H9 (cell line): ENCODE measurements at regions not wholly inside any gene's neighbourhood (a gene's known extent, or its start where the extent isn't known, plus 50 kb on each side); places are given as distances from the start of the nearest gene placed in this dataset.

Source experiments
- DNase-seq: peaks from one replicate; pipeline ENCODE4 v3.0.0-alpha.2; 2017
- H2AFZ ChIP-seq: one replicate; pipeline ENCODE4 v1.6.1; 2013; ENCODE audit warnings: mild to moderate bottlenecking, low read length, control low read depth, moderate library complexity
- H2AK5ac ChIP-seq: 2 replicates; pipeline ENCODE4 v1.6.1; 2013; ENCODE audit warnings: low read length, control low read depth, mixed read lengths; ENCODE audit not compliant: insufficient read length
- H2BK120ac ChIP-seq: one replicate; pipeline ENCODE4 v1.6.1; 2013; ENCODE audit warnings: low read depth, mild to moderate bottlenecking, low read length, control low read depth, inconsistent platforms; ENCODE audit not compliant: poor library complexity, severe bottlenecking
- H2BK12ac ChIP-seq: 2 replicates; pipeline ENCODE4 v1.6.1; 2013; ENCODE audit warnings: low read length, control low read depth, mixed read lengths, low read depth; ENCODE audit not compliant: insufficient read length
- H2BK15ac ChIP-seq: 2 replicates; pipeline ENCODE4 v1.6.1; 2013; ENCODE audit warnings: low read depth, low read length, control low read depth
- H2BK20ac ChIP-seq: one replicate; pipeline ENCODE4 v1.6.1; 2013; ENCODE audit warnings: low read depth, mild to moderate bottlenecking, low read length, control low read depth, inconsistent platforms; ENCODE audit not compliant: poor library complexity, severe bottlenecking
- H2BK5ac ChIP-seq: 2 replicates; pipeline ENCODE4 v1.6.1; 2013; ENCODE audit warnings: low read length, control low read depth, mixed read lengths; ENCODE audit not compliant: insufficient read length
- H3K14ac ChIP-seq: 2 replicates; pipeline ENCODE4 v1.6.1; 2013; ENCODE audit warnings: low read length, control low read depth; ENCODE audit not compliant: insufficient read depth
- H3K18ac ChIP-seq: 2 replicates; pipeline ENCODE4 v1.6.1; 2013; ENCODE audit warnings: low read depth, mild to moderate bottlenecking, mixed read lengths, low read length, control low read depth; ENCODE audit not compliant: insufficient read length
- H3K23ac ChIP-seq: 2 replicates; pipeline ENCODE4 v1.6.1; 2013; ENCODE audit warnings: low read length, control low read depth, mixed read lengths, low read depth; ENCODE audit not compliant: insufficient read length
- H3K23me2 ChIP-seq: 2 replicates; pipeline ENCODE4 v1.6.1; 2013; ENCODE audit warnings: low read depth, mild to moderate bottlenecking, mixed read lengths, low read length, control low read depth; ENCODE audit not compliant: insufficient read length, poor library complexity, severe bottlenecking
- H3K27ac ChIP-seq: 2 replicates; pipeline ENCODE4 v1.5.1; 2013; ENCODE audit warnings: low read length, control low read depth, mixed read lengths, low read depth; ENCODE audit not compliant: insufficient read length
- H3K27me3 ChIP-seq: 2 replicates; pipeline ENCODE4 v1.6.1; 2013; ENCODE audit warnings: low read length, control low read depth, inconsistent platforms; ENCODE audit not compliant: insufficient read depth
- H3K4ac ChIP-seq: 2 replicates; pipeline ENCODE4 v1.6.1; 2013; ENCODE audit warnings: low read depth, mild to moderate bottlenecking, control low read depth, inconsistent platforms, low read length, moderate library complexity
- H3K4me1 ChIP-seq: 2 replicates; pipeline ENCODE4 v1.6.1; 2013; ENCODE audit warnings: low read length, control low read depth, inconsistent platforms; ENCODE audit not compliant: insufficient read depth
- H3K4me2 ChIP-seq: 2 replicates; pipeline ENCODE4 v1.6.1; 2013; ENCODE audit warnings: low read length, control low read depth, mixed read lengths; ENCODE audit not compliant: insufficient read length, insufficient read depth
- H3K56ac ChIP-seq: 2 replicates; pipeline ENCODE4 v1.6.1; 2013; ENCODE audit warnings: low read depth, mild to moderate bottlenecking, mixed read lengths, low read length, control low read depth; ENCODE audit not compliant: insufficient read length
- H3K79me1 ChIP-seq: 2 replicates; pipeline ENCODE4 v1.6.1; 2013; ENCODE audit warnings: low read depth, mild to moderate bottlenecking, moderate library complexity, low read length, control low read depth, inconsistent platforms; ENCODE audit not compliant: insufficient read depth, poor library complexity, severe bottlenecking
- H3K79me2 ChIP-seq: 2 replicates; pipeline ENCODE4 v1.6.1; 2013; ENCODE audit warnings: low read length, control low read depth, inconsistent platforms; ENCODE audit not compliant: insufficient read depth
- H3K9ac ChIP-seq: 2 replicates; pipeline ENCODE4 v1.6.1; 2013; ENCODE audit warnings: low read length, control low read depth, mixed read lengths; ENCODE audit not compliant: insufficient read length; ENCODE audit errors: extremely low read depth
- H3K9me3 ChIP-seq: one replicate; pipeline ENCODE4 v1.6.1; 2013; ENCODE audit warnings: low read depth, low read length, inconsistent platforms; ENCODE audit not compliant: control insufficient read depth
- H3T11ph ChIP-seq: one replicate; pipeline ENCODE4 v1.6.1; 2013; ENCODE audit warnings: mild to moderate bottlenecking, low read length, control low read depth, inconsistent platforms
- H4K20me1 ChIP-seq: one replicate; pipeline ENCODE4 v1.6.1; 2013; ENCODE audit not compliant: control insufficient read depth, insufficient read length, insufficient read depth
- H4K5ac ChIP-seq: 2 replicates; pipeline ENCODE4 v1.6.1; 2013; ENCODE audit warnings: low read depth, mild to moderate bottlenecking, mixed read lengths, low read length, control low read depth; ENCODE audit not compliant: insufficient read length
- H4K8ac ChIP-seq: replicated peaks from 2 replicates; pipeline ENCODE4 v1.6.1; 2013; ENCODE audit warnings: low read length, control low read depth, mixed read lengths, low read depth; ENCODE audit not compliant: insufficient read length
- H4K91ac ChIP-seq: 2 replicates; pipeline ENCODE4 v1.6.1; 2013; ENCODE audit warnings: low read depth, mild to moderate bottlenecking, moderate library complexity, mixed read lengths, low read length, control low read depth; ENCODE audit not compliant: insufficient read length
- H3K27ac Mint-ChIP-seq, 3 experiments: 2 replicates in 2 of 3; 3 replicates in 1 of 3; pipeline ENCODE4 v1.8.0; 2020 to 2021; ENCODE audit warnings: mixed read lengths in 3 of 3, mild to moderate bottlenecking in 1 of 3, moderate library complexity in 1 of 3
- H3K27me3 Mint-ChIP-seq: 2 replicates; pipeline ENCODE4 v1.8.0; 2021; ENCODE audit warnings: low read depth, mild to moderate bottlenecking, moderate library complexity, mixed read lengths
- H3K36me3 Mint-ChIP-seq, 3 experiments: 2 replicates in 2 of 3; 3 replicates in 1 of 3; pipeline ENCODE4 v1.8.0; 2020 to 2021; ENCODE audit warnings: low read depth in 3 of 3, mixed read lengths in 3 of 3; ENCODE audit not compliant: insufficient read depth in 1 of 3
- H3K4me1 Mint-ChIP-seq, 2 experiments: 2 replicates each; pipeline ENCODE4 v1.8.0; 2020; ENCODE audit warnings: mixed read lengths in 2 of 2
- H3K4me3 Mint-ChIP-seq, 2 experiments: 2 replicates in 1 of 2; 3 replicates in 1 of 2; pipeline ENCODE4 v1.8.0; 2020 to 2021; ENCODE audit warnings: mild to moderate bottlenecking in 2 of 2, mixed read lengths in 2 of 2, moderate library complexity in 1 of 2
- H3K9me3 Mint-ChIP-seq, 2 experiments: 2 replicates in 1 of 2; 3 replicates in 1 of 2; pipeline ENCODE4 v1.8.0; 2020; ENCODE audit warnings: mild to moderate bottlenecking in 2 of 2, mixed read lengths in 2 of 2, moderate library complexity in 1 of 2
- CTCF ChIP-seq: fragments of 200-600 bp; sonication (generic); conservative IDR thresholded peaks from 3 replicates; pipeline ENCODE4 v1.8.0; 2021; ENCODE audit warnings: antibody characterized with exemption, mild to moderate bottlenecking
- WGBS: extraction: QIAGEN DNeasy Blood & Tissue Kit; methylation state at CpG from one replicate; pipeline ENCODE4 v1.1.7; 2013; ENCODE audit warnings: missing lambda C conversion rate, low lambda C conversion rate, mixed read lengths; ENCODE audit not compliant: insufficient read length; ENCODE audit errors: extremely low coverage; 5-methylcytosine and 5-hydroxymethylcytosine counted together

- H3K9ac ChIP-seq = no peak overlapping the region
- H2AFZ ChIP-seq = no peak overlapping the region
- no peaks in the 10 kb centered on the region for H3K4me1 ChIP-seq
- H3K23me2 ChIP-seq = no peaks in the 10 kb centered on the region
- Mint-ChIP-seq H3K4me3 (no peak overlapping the region), H3K27me3 (no peaks in the 10 kb centered on the region), H3K4me1 (peaks cover 12 to 15% of the 10 kb centered on the region in 2 experiments), H3K36me3 (no peaks in the 10 kb centered on the region), H3K9me3 (peaks cover 2 to 3% of the 10 kb centered on the region in 2 experiments; a peak in 2 of 5 replicates), H3K27ac (no peak overlapping the region; a peak in 2 of 7 replicates)
- no peak overlapping the region for H3K4me2 ChIP-seq
- H3K79me1 ChIP-seq = no peaks in the 10 kb centered on the region
- H3K9me3 ChIP-seq = no peaks in the 10 kb centered on the region
- H4K91ac ChIP-seq = no peak overlapping the region
- no peak overlapping the region for H3T11ph ChIP-seq
- H3K18ac ChIP-seq = no peak overlapping the region
- H3K4ac ChIP-seq = no peak overlapping the region
- no peaks in the 10 kb centered on the region for H4K20me1 ChIP-seq
- no peak overlapping the region for H2AK5ac ChIP-seq
- WGBS = no CpG with 5 or more reads among the region's 6 CpGs
- no peak for DNase-seq
- no peak overlapping the region for H2BK20ac ChIP-seq
- no peak overlapping the region for H2BK15ac ChIP-seq
- H2BK5ac ChIP-seq = no peak overlapping the region
- no peak overlapping the region for H2BK120ac ChIP-seq
- no peak for TF ChIP-seq CTCF
- no peak overlapping the region for H3K27ac ChIP-seq
- H3K56ac ChIP-seq = no peak overlapping the region
- no peak overlapping the region for H3K23ac ChIP-seq
- H4K8ac ChIP-seq = no peak overlapping the region
- H3K79me2 ChIP-seq = no peaks in the 10 kb centered on the region
- no peak overlapping the region for H2BK12ac ChIP-seq
- H4K5ac ChIP-seq = no peak overlapping the region
- no peak overlapping the region for H3K14ac ChIP-seq
- H3K27me3 ChIP-seq = no peaks in the 10 kb centered on the region
Measured at GRCh38 chr15:48040166-48040817, 80.5 kb upstream of the SLC24A5 start.
